Mesenteric fat pad (tissue), 1 donor: ENCODE measurements at regions not wholly inside any gene's neighbourhood (a gene's known extent, or its start where the extent isn't known, plus 50 kb on each side); places are given as distances from the start of the nearest gene placed in this dataset.
"Not testable (repeated sequence)": the region's sequence is repeated elsewhere in the genome, so short reads cannot be mapped to it uniquely, and the experiment has no call there.

Source experiments
- DNase-seq: peaks from one replicate; pipeline ENCODE4 v3.0.0-alpha.2; 2020; ENCODE audit warnings: low spot score
- donor health status: DM: yes; HTN: yes; CAD: no.

GRCh38 chr11:133649040-133649439 is 116.7 kb upstream of the OPCML start:
- DNase-seq, result no peak

GRCh38 chr11:133639408-133639807 is 107.1 kb upstream of the OPCML start:
- no peak for DNase-seq

GRCh38 chr11:133638921-133639320 is 106.6 kb upstream of the OPCML start:
- DNase-seq, result no peak

GRCh38 chr11:133636711-133637355 is 104.5 kb upstream of the OPCML start:
- no peak for DNase-seq

- DNase-seq, result no peak
Observed at GRCh38 chr11:133635244-133635739, 103.0 kb upstream of the OPCML start.

- DNase-seq, result not testable (repeated sequence)
Observed at GRCh38 chr11:133628371-133628770, 96.1 kb upstream of the OPCML start.

- no peak for DNase-seq
Observed at GRCh38 chr11:133621611-133622010, 89.3 kb upstream of the OPCML start.

GRCh38 chr11:133619973-133620372 is 87.7 kb upstream of the OPCML start:
- no peak for DNase-seq

- DNase-seq, result no peak
Observed at GRCh38 chr11:133619397-133619796, 87.1 kb upstream of the OPCML start.

- DNase-seq, result no peak
Observed at GRCh38 chr11:133618544-133618943, 86.2 kb upstream of the OPCML start.

GRCh38 chr11:133608496-133608895 is 76.2 kb upstream of the OPCML start:
- DNase-seq, result no peak

GRCh38 chr11:133606124-133606523 is 73.8 kb upstream of the OPCML start:
- no peak for DNase-seq

- no peak for DNase-seq
Observed at GRCh38 chr11:133605482-133605881, 73.2 kb upstream of the OPCML start.

- no peak for DNase-seq
Observed at GRCh38 chr11:133601641-133602040, 69.3 kb upstream of the OPCML start.

GRCh38 chr11:133600786-133601185 is 68.5 kb upstream of the OPCML start:
- DNase-seq, result no peak

GRCh38 chr11:133600306-133600705 is 68.0 kb upstream of the OPCML start:
- no peak for DNase-seq

GRCh38 chr11:133598906-133599305 is 66.6 kb upstream of the OPCML start:
- no peak for DNase-seq

- DNase-seq, result no peak
Observed at GRCh38 chr11:133597236-133597635, 64.9 kb upstream of the OPCML start.

GRCh38 chr11:133595998-133596590 is 63.8 kb upstream of the OPCML start:
- DNase-seq, result no peak

GRCh38 chr11:133593036-133593435 is 60.7 kb upstream of the OPCML start:
- no peak for DNase-seq

- no peak for DNase-seq
Observed at GRCh38 chr11:133586903-133587517, 54.7 kb upstream of the OPCML start.

- DNase-seq, result no peak
Observed at GRCh38 chr11:133582750-133583149, 50.4 kb upstream of the OPCML start.

- DNase-seq, result no peak
Observed at GRCh38 chr11:133582326-133582725, 50.0 kb upstream of the OPCML start.
